CD4-positive, alpha-beta memory T cell (primary cell): ENCODE measurements at regions not wholly inside any gene's neighbourhood (a gene's known extent, or its start where the extent isn't known, plus 50 kb on each side); places are given as distances from the start of the nearest gene placed in this dataset.
A peak's percentile ranks its signal among the peaks of the same experiment; 100 is the strongest.
"Not testable (repeated sequence)": the region's sequence is repeated elsewhere in the genome, so short reads cannot be mapped to it uniquely, and the experiment has no call there.

Experiments
- CTCF ChIA-PET: fragments of 350-600 bp; sonication (Branson Sonifier 250); formaldehyde crosslinking; loops from one replicate; lab custom pipeline; 2021; ENCODE audit warnings: inconsistent platforms; ENCODE audit not compliant: partially characterized antibody; lab: Charles Lee
- POLR2A ChIA-PET: fragments of 350-600 bp; sonication (Branson Sonifier 250); formaldehyde crosslinking; loops from one replicate; lab custom pipeline; 2021; ENCODE audit not compliant: partially characterized antibody; lab: Charles Lee
- DNase-seq, 5 donors: peaks; one replicate each; pipeline versions ENCODE4 v3.0.0 to v3.0.0-alpha.2; 2020 to 2022; ENCODE audit warnings: mixed read lengths in 1 of 5
- H3K27ac ChIP-seq: one replicate; pipeline ENCODE4 v1.7.0; 2013; ENCODE audit warnings: low read depth, low read length
- H3K27me3 ChIP-seq: 2 replicates; pipeline ENCODE4 v1.7.0; 2013; ENCODE audit warnings: mild to moderate bottlenecking, low read length, moderate library complexity; ENCODE audit not compliant: insufficient read depth
- H3K36me3 ChIP-seq: 2 replicates; pipeline ENCODE4 v1.7.0; 2013; ENCODE audit warnings: mild to moderate bottlenecking, low read length, moderate library complexity; ENCODE audit not compliant: insufficient read depth
- H3K4me1 ChIP-seq: 2 replicates; pipeline ENCODE4 v1.7.0; 2013; ENCODE audit warnings: mild to moderate bottlenecking, low read length, moderate library complexity; ENCODE audit not compliant: insufficient read depth
- H3K4me3 ChIP-seq, 2 donors: one replicate each; pipeline ENCODE4 v1.7.0; 2013; ENCODE audit warnings: low read length in 2 of 2, mild to moderate bottlenecking in 1 of 2
- H3K9me3 ChIP-seq, 2 donors: one replicate each; pipeline ENCODE4 v1.7.0; 2013; ENCODE audit warnings: low read length in 2 of 2, control low read depth in 1 of 2; ENCODE audit not compliant: control insufficient read depth in 1 of 2
- H3K27ac Mint-ChIP-seq, 7 donors: one replicate each; pipeline ENCODE4 v1.8.0; 2020 to 2021; ENCODE audit warnings: mixed read lengths in 7 of 7, mild to moderate bottlenecking in 6 of 7, inconsistent platforms in 3 of 7, moderate library complexity in 3 of 7
- H3K27me3 Mint-ChIP-seq, 2 donors: one replicate each; pipeline ENCODE4 v1.8.0; 2020 to 2021; ENCODE audit warnings: mixed read lengths in 2 of 2
- H3K36me3 Mint-ChIP-seq, 2 donors: one replicate each; pipeline ENCODE4 v1.8.0; 2020 to 2021; ENCODE audit warnings: mixed read lengths in 2 of 2, inconsistent platforms in 1 of 2, mild to moderate bottlenecking in 1 of 2
- H3K4me1 Mint-ChIP-seq, 4 donors: one replicate each; pipeline ENCODE4 v1.8.0; 2020 to 2021; ENCODE audit warnings: mixed read lengths in 4 of 4, mild to moderate bottlenecking in 1 of 4
- H3K4me3 Mint-ChIP-seq, 8 donors: one replicate each; pipeline ENCODE4 v1.8.0; 2020 to 2021; ENCODE audit warnings: mixed read lengths in 8 of 8, mild to moderate bottlenecking in 7 of 8, moderate library complexity in 6 of 8, inconsistent platforms in 3 of 8
- H3K9me3 Mint-ChIP-seq, 8 donors: one replicate each; pipeline ENCODE4 v1.8.0; 2020 to 2021; ENCODE audit warnings: mixed read lengths in 8 of 8, mild to moderate bottlenecking in 5 of 8, inconsistent platforms in 3 of 8, moderate library complexity in 1 of 8
- intact Hi-C: fragments of 100-400 bp; cut with micrococcal nuclease; formaldehyde crosslinking; loops from one replicate; pipeline ENCODE4 v1.15.1; 2023

GRCh38 chrX:138847930-138848329, 136.4 kb upstream of the FGF13 start:
- H3K27me3 Mint-ChIP-seq, result no peaks in the 10 kb centered on the region
- no peaks in the 10 kb centered on the region for H3K27me3 ChIP-seq
- H3K36me3 Mint-ChIP-seq, result no peaks in the 10 kb centered on the region
- no peaks in the 10 kb centered on the region for H3K4me1 ChIP-seq
- no peaks in the 10 kb centered on the region for H3K4me1 Mint-ChIP-seq
- no peaks in the 10 kb centered on the region for H3K36me3 ChIP-seq
- peaks cover 0 to 3% (median 0%) of the 10 kb centered on the region in 8 donors for H3K9me3 Mint-ChIP-seq
- intact Hi-C loops, result no loop called here
- CTCF ChIA-PET, result no interaction called here
- H3K4me3 Mint-ChIP-seq, result no peak overlapping the region
- no peak overlapping the region for H3K27ac ChIP-seq
- H3K9me3 ChIP-seq, result no peaks in the 10 kb centered on the region
- H3K27ac Mint-ChIP-seq, result no peak overlapping the region
- no peak for DNase-seq
- POLR2A ChIA-PET, result no interaction called here
- H3K4me3 ChIP-seq, result no peak overlapping the region

- Mint-ChIP-seq H3K27me3 (no peaks in the 10 kb centered on the region), H3K9me3 (no peaks in the 10 kb centered on the region), H3K36me3 (no peaks in the 10 kb centered on the region), H3K4me1 (no peaks in the 10 kb centered on the region), H3K27ac (no peak overlapping the region), H3K4me3 (no peak overlapping the region)
- no peak for DNase-seq
- CTCF ChIA-PET, result no interaction called here
- intact Hi-C loops, result no loop called here
- Histone ChIP-seq H3K9me3 (no peaks in the 10 kb centered on the region), H3K36me3 (no peaks in the 10 kb centered on the region), H3K27me3 (no peaks in the 10 kb centered on the region), H3K4me1 (no peaks in the 10 kb centered on the region), H3K27ac (no peak overlapping the region), H3K4me3 (no peak overlapping the region)
- POLR2A ChIA-PET, result no interaction called here
Measured at GRCh38 chrX:138845786-138846185, 134.3 kb upstream of the FGF13 start.

GRCh38 chrX:138807400-138807799, 95.9 kb upstream of the FGF13 start:
- peaks cover 0 to 17% (median 7%) of the 10 kb centered on the region in 8 donors for H3K9me3 Mint-ChIP-seq
- H3K27ac ChIP-seq, POLR2A ChIA-PET, H3K27ac Mint-ChIP-seq, H3K36me3 Mint-ChIP-seq, intact Hi-C loops, H3K4me3 ChIP-seq, H3K27me3 Mint-ChIP-seq, DNase-seq, H3K36me3 ChIP-seq, H3K4me3 Mint-ChIP-seq, H3K4me1 Mint-ChIP-seq, H3K27me3 ChIP-seq, H3K9me3 ChIP-seq, H3K4me1 ChIP-seq, CTCF ChIA-PET: not testable (repeated sequence)

GRCh38 chrX:138794246-138794645, 82.7 kb upstream of the FGF13 start:
- no peak for DNase-seq
- no peak overlapping the region for H3K27ac Mint-ChIP-seq
- H3K27me3 Mint-ChIP-seq, result no peaks in the 10 kb centered on the region
- no peak overlapping the region for H3K4me3 ChIP-seq
- no peak overlapping the region for H3K27ac ChIP-seq
- no peaks in the 10 kb centered on the region for H3K36me3 Mint-ChIP-seq
- H3K4me1 ChIP-seq, result no peaks in the 10 kb centered on the region
- H3K36me3 ChIP-seq, result no peaks in the 10 kb centered on the region
- POLR2A ChIA-PET, result no interaction called here
- no peaks in the 10 kb centered on the region for H3K9me3 ChIP-seq
- no peak overlapping the region for H3K4me3 Mint-ChIP-seq
- no peaks in the 10 kb centered on the region for H3K9me3 Mint-ChIP-seq
- intact Hi-C loops, result no loop called here
- H3K27me3 ChIP-seq, result no peaks in the 10 kb centered on the region
- CTCF ChIA-PET, result no interaction called here
- H3K4me1 Mint-ChIP-seq, result no peaks in the 10 kb centered on the region

GRCh38 chrX:138791551-138791950, 80.0 kb upstream of the FGF13 start:
- DNase-seq, result no peak
- Mint-ChIP-seq H3K4me3 (no peak overlapping the region), H3K27ac (no peak overlapping the region), H3K9me3 (no peaks in the 10 kb centered on the region), H3K4me1 (no peaks in the 10 kb centered on the region), H3K27me3 (no peaks in the 10 kb centered on the region), H3K36me3 (no peaks in the 10 kb centered on the region)
- intact Hi-C loops, result no loop called here
- H3K27ac ChIP-seq, result no peak overlapping the region
- no peak overlapping the region for H3K4me3 ChIP-seq
- no peaks in the 10 kb centered on the region for H3K9me3 ChIP-seq
- H3K4me1 ChIP-seq, result no peaks in the 10 kb centered on the region
- no peaks in the 10 kb centered on the region for H3K36me3 ChIP-seq
- ChIA-PET CTCF (no interaction called here), POLR2A (no interaction called here)
- H3K27me3 ChIP-seq, result no peaks in the 10 kb centered on the region

- no peak overlapping the region for H3K27ac ChIP-seq
- peaks cover 0 to 8% (median 1%) of the 10 kb centered on the region in 8 donors for H3K9me3 Mint-ChIP-seq
Measured at GRCh38 chrX:138788771-138789170, 77.3 kb upstream of the FGF13 start.

GRCh38 chrX:138778576-138778909, 67.0 kb upstream of the FGF13 start:
- H3K9me3 ChIP-seq, H3K36me3 ChIP-seq, H3K4me1 ChIP-seq, H3K36me3 Mint-ChIP-seq, H3K9me3 Mint-ChIP-seq, POLR2A ChIA-PET, H3K27me3 ChIP-seq, H3K4me1 Mint-ChIP-seq, H3K27me3 Mint-ChIP-seq, H3K4me3 ChIP-seq, intact Hi-C loops, CTCF ChIA-PET, H3K27ac Mint-ChIP-seq, H3K27ac ChIP-seq: not testable (repeated sequence)
- peak in 1 of 5 donors; percentile 2 for DNase-seq
- H3K4me3 Mint-ChIP-seq, result peak overlapping the region in 1 of 8 donors; percentile 54

More at GRCh38 chrX:138788771-138789170, 77.3 kb upstream of the FGF13 start:
- Histone ChIP-seq H3K36me3 (no peaks in the 10 kb centered on the region), H3K4me1 (no peaks in the 10 kb centered on the region), H3K27me3 (no peaks in the 10 kb centered on the region), H3K4me3 (no peak overlapping the region), H3K9me3 (no peaks in the 10 kb centered on the region)
- Mint-ChIP-seq H3K27me3 (no peaks in the 10 kb centered on the region), H3K27ac (no peak overlapping the region), H3K4me3 (no peak overlapping the region), H3K4me1 (no peaks in the 10 kb centered on the region), H3K36me3 (no peaks in the 10 kb centered on the region)
- POLR2A ChIA-PET, result no interaction called here
- CTCF ChIA-PET, result no interaction called here
- DNase-seq, result no peak
- intact Hi-C loops, result no loop called here

GRCh38 chrX:138777908-138778575, 66.5 kb upstream of the FGF13 start:
- H3K27ac Mint-ChIP-seq, intact Hi-C loops, H3K27ac ChIP-seq, CTCF ChIA-PET, H3K27me3 ChIP-seq, H3K9me3 Mint-ChIP-seq, DNase-seq, H3K36me3 Mint-ChIP-seq, H3K4me1 ChIP-seq, H3K4me3 Mint-ChIP-seq, H3K27me3 Mint-ChIP-seq, H3K4me1 Mint-ChIP-seq, H3K9me3 ChIP-seq, POLR2A ChIA-PET, H3K4me3 ChIP-seq, H3K36me3 ChIP-seq: not testable (repeated sequence)
